ENCODE measurements at regions not wholly inside any gene's neighbourhood (a gene's known extent, or its start where the extent isn't known, plus 50 kb on each side); places are given as distances from the start of the nearest gene placed in this dataset.

DNA sequence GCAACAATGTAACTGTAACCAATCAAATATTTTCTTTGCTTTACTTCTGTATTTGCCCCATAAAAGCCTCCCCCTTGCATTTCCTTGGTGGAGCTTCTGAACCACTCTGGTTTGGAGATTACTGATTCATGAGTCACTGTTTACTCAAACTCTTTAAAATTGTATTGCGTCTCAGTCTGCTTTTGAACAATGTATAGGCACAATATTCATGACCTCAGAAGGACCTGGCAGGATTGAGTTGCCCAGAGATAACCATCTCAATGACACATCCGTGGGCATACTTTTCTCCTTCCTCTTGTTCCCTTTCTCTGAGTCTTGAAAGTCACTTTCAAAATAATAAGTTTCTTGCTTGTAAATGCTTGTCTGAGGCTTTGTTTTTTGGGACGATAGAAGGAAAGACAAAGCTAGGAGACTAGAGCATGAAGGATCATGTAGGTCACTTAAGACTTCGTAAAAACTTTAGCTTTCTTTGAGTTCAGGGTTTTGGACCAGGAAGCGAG, 57.1 kb upstream of the POU1F1 start:
- no peak for TF ChIP-seq NFE2L2 (IDR thresholded peaks at IDR 0.05; ENCODE audit: low read depth, low read length)
- TF ChIP-seq SMC3 (IDR thresholded peaks at IDR 0.05; ENCODE audit: low read depth, low read length), result no peak
- TF ChIP-seq CEBPB (IDR thresholded peaks at IDR 0.05; ENCODE audit: low read depth, low read length), result 0 out of 2 replicates have a peak, but pooled peaks have one; percentile 1
- TF ChIP-seq FOS (IDR thresholded peaks at IDR 0.05; ENCODE audit: low read depth, low read length), result peak; percentile 42; the same call in 1 of the 2 replicates
- dilution Hi-C loops (cut with HindIII; ENCODE audit: low sequenced_read_pairs, unreplicated experiment) (no loop called here), intact Hi-C loops (cut with micrococcal nuclease) (no loop called here), in situ Hi-C loops (cut with MboI; ENCODE audit: low sequenced_read_pairs) (no loop called here)
- Histone ChIP-seq H2BK20ac (ENCODE audit: low read depth, low read length) (no peak overlapping the region), H3K9me3 (ENCODE audit: control insufficient read depth, insufficient read depth, low read length) (no peaks in the 10 kb centered on the region), H3K36me3 (ENCODE audit: control insufficient read depth, insufficient read depth, low read length) (no peaks in the 10 kb centered on the region), H3K27me3 (ENCODE audit: control insufficient read depth, insufficient read depth, low read length) (no peaks in the 10 kb centered on the region), H3K56ac (ENCODE audit: extremely low read depth, insufficient read depth, low read length) (no peak overlapping the region), H3K4me3 (ENCODE audit: insufficient read depth, low read depth, low read length) (no peak overlapping the region), H2AK9ac (replicated peaks; ENCODE audit: low read depth, low read length, poor library complexity) (no peak overlapping the region), H4K91ac (ENCODE audit: insufficient read depth, low read depth, low read length) (no peak overlapping the region), H2AK5ac (ENCODE audit: low read depth, low read length) (no peak overlapping the region), H3K4me1 (ENCODE audit: control insufficient read depth, insufficient read depth, low read length) (no peaks in the 10 kb centered on the region), H3K9me1 (ENCODE audit: insufficient read depth, low read length) (no peaks in the 10 kb centered on the region), H2BK5ac (ENCODE audit: low read depth, low read length, poor library complexity, severe bottlenecking) (no peak overlapping the region), H3K79me1 (ENCODE audit: low read depth in 1 of 2, low read length in 2 of 2) (no peaks in the 10 kb centered on the region), H2BK15ac (ENCODE audit: low read depth, low read length) (no peak overlapping the region), H3K4me2 (ENCODE audit: low read depth, low read length) (no peak overlapping the region), H4K8ac (ENCODE audit: low read depth in 2 of 2, low read length in 2 of 2) (no peak overlapping the region), H3K9ac (ENCODE audit: low read depth, low read length) (no peak overlapping the region), H3K23ac (ENCODE audit: low read depth, low read length) (no peak overlapping the region), H3K18ac (ENCODE audit: low read depth, low read length) (no peak overlapping the region), H2BK120ac (ENCODE audit: low read depth, low read length) (no peak overlapping the region), H4K20me1 (ENCODE audit: insufficient read depth, low read length) (no peaks in the 10 kb centered on the region), H3K4ac (ENCODE audit: low read depth, low read length) (no peak overlapping the region), H2AFZ (replicated peaks; ENCODE audit: low read length, poor library complexity) (no peak overlapping the region), H3K27ac (ENCODE audit: insufficient read depth, low read length) (no peak overlapping the region), H3K14ac (replicated peaks; ENCODE audit: low read depth, low read length) (no peak overlapping the region), H4K5ac (ENCODE audit: low read depth, low read length) (no peak overlapping the region)
- DNase-seq (peak; percentile 80), ATAC-seq (ENCODE audit: low read depth) (peak; percentile 86)
- ChIA-PET CTCF (interaction anchor here (1.2 kb wide), 1 partner anchor 14 kb away, joined by 4 read pairs; no protein-coding TSS in a partner anchor), POLR2A (ENCODE audit: unreplicated experiment) (no interaction called here)
- WGBS, 2 experiments (ENCODE audit: extremely low coverage in 2 of 2, insufficient read length in 1 of 2), result 100% methylated on average over 1 of the region's 5 CpGs; no CpG with 5 or more reads in 1 of the 2 experiments
- BruUV-seq (replicated peaks), result no TSS peak

Data from IMR-90 (cell line).